GM13976 (cell line): ENCODE measurements at regions not wholly inside any gene's neighbourhood (a gene's known extent, or its start where the extent isn't known, plus 50 kb on each side); places are given as distances from the start of the nearest gene placed in this dataset.
"Not testable (repeated sequence)": the region's sequence is repeated elsewhere in the genome, so short reads cannot be mapped to it uniquely, and the experiment has no call there.

Experiments used
- DNase-seq: peaks from one replicate; pipeline ENCODE4 v3.0.0; 2012; ENCODE audit warnings: low spot score
- CTCF ChIP-seq: IDR thresholded peaks from 2 replicates; pipeline ENCODE4 v1.5.1; 2012; ENCODE audit warnings: borderline replicate concordance, mild to moderate bottlenecking; ENCODE audit not compliant: insufficient read depth; ENCODE audit errors: extremely low read depth, missing control alignments, control extremely low read depth
- in situ Hi-C: fragments of 300-500 bp; cut with MboI; formaldehyde crosslinking; loops from one replicate; pipeline ENCODE4 v1.12.0; 2022; ENCODE audit warnings: low sequenced_read_pairs, mixed read lengths, inconsistent platforms; ENCODE audit not compliant: unreplicated experiment

DNA sequence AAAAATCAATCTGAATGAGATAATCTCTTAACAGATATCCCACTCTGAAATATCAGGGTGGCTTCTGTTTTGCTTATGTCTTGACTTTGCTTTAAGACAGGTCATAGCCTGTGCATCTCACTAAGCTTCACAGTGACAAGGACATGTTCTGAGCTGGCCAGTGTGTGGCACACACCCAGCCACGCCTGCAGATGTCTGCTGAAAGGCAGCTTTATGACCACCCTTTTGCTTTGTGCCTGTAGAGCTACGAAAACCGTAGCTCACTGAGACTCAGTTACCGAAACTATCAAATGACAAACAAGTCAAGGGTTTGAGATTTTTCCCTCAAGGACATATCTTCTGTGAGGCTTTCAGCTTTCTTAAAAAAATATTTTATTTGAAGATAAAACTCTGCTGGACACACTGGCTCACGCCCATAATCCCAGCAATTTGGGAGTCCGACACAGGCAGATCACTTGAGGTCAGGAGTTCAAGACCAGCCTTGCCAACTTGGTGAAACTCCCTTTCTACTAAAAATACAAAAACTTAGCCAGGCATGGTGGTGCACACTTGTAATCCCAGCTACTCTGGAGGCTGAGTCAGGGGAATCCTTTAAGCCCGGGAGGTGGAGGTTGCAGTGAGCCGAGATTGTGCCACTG is 233.2 kb downstream of the SPATA31A1 start:
- no peak for DNase-seq
- no peak for TF ChIP-seq CTCF
- in situ Hi-C loops: no loop called here

DNA sequence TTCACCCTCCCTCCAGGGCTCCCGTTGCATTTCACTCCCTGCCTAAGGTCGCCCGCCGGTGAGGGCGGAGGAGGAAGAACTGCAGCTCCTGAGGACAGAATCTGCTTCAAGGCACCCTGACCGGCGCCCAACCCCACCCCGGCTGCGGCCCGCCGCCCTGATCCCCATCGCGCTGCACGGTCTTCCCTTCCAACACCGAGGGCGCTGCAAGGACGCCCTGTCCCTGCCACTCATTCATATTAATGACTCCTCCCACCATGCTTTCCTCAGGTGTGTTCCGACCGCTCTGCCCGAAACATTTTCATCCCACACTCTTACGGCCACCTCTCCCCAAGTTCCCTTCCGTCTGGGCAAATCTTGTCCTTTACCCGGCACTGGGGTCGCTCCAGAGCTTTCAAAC is 248.6 kb downstream of the SPATA31A1 start:
- in situ Hi-C loops, DNase-seq: not testable (repeated sequence)

- in situ Hi-C loops, DNase-seq: not testable (repeated sequence)
Observed at GRCh38 chr9:39611449-39612231, 256.2 kb downstream of the SPATA31A1 start.

DNA sequence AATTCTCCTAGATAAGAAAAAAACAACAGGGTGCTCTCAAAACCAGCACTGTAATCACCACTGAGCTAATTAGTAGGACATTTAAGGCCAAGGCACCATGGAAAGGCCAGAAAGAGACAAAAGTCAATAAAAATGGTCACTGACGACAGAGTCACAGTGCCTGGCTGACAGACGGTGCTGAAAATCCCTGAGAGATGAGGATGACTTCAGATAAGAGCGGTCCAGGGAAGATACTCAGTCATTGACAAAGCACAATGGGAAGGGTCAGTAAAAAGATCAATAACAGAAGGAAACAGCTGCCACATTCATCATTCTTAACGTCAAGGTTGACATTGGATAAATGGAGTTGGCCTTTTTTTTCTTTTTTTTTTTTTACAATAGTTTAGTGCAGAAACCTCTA is 261.0 kb downstream of the SPATA31A1 start:
- in situ Hi-C loops, DNase-seq: not testable (repeated sequence)

DNA sequence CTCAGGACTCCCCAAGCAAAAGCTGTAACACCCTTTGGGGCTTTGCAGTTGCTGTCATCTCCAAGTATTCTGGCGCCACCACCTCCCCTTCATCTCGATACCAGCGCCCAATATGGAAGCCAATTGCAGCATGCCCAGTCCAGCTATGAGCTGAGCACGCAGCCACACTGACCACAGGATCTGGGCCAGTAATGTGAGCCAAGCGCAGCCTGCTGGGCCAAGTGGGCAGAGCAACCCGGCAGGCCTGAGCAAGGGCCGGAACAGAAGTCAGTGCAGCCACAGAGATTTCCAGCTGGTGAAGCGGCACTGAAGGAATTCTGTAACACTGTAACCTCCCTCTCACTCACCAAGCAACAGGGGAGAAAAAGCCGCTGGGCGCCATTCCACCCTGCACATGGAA is 268.6 kb downstream of the SPATA31A1 start:
- DNase-seq, in situ Hi-C loops: not testable (repeated sequence)

- DNase-seq, in situ Hi-C loops: not testable (repeated sequence)
Observed at GRCh38 chr9:39632071-39632470, 276.6 kb downstream of the SPATA31A1 start.

- DNase-seq, in situ Hi-C loops: not testable (repeated sequence)
Observed at GRCh38 chr9:39649029-39649428, 293.6 kb downstream of the SPATA31A1 start.

DNA sequence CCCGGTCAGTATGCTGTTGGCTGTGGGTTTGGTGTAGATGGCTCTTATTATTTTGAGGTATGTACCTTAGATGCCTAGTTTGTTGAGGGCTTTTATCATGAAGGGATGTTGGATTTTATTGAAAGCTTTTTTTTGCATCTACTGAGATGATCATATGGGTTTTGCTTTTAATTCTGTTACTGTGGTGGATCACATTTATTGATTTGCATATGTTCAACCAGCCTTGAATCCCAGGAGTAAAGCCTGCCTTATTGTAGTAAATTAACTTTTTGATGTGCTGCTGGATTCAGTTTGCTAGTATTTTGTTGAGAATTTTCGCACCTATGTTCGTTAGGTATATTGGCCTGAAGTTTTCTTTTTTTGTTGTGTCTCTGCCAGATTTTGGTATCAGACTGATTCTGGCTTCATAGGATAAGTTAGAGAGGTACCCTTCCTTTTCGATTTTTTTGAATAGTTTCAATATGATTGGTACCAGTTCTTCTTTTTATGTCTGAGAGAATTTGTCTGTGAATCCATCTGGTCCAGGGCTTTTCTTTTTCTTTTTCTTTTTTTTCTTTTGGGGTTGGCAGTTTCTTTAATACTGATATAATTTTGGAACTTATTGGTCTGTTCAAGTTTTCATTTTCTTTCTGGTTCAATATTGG is 301.6 kb downstream of the SPATA31A1 start:
- in situ Hi-C loops, DNase-seq: not testable (repeated sequence)

DNA sequence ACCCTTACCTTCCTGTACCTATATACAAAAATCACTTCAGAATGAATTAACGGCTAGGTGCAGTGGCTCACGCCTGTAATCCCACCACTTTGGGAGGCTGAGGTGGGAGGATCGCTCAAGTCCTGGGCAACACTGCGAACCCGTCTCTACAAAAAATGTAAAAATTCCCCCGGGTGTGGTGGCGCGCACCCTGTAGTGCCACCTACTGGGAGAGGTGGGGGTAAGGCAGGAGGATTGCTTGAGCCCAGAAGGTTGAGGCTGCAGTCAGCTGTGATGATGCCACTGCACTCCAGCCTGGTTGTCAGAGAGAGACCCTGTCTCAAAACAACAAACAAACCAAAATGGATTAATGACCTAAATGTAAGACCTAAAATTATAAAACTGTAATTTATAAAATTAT is 307.6 kb downstream of the SPATA31A1 start:
- in situ Hi-C loops: not testable (repeated sequence)

GRCh38 chr9:39663713-39664112 is 308.2 kb downstream of the SPATA31A1 start:
- in situ Hi-C loops: not testable (repeated sequence)

More for the DNA sequence above, 307.6 kb downstream of the SPATA31A1 start:
- DNase-seq: not testable (repeated sequence)

DNA sequence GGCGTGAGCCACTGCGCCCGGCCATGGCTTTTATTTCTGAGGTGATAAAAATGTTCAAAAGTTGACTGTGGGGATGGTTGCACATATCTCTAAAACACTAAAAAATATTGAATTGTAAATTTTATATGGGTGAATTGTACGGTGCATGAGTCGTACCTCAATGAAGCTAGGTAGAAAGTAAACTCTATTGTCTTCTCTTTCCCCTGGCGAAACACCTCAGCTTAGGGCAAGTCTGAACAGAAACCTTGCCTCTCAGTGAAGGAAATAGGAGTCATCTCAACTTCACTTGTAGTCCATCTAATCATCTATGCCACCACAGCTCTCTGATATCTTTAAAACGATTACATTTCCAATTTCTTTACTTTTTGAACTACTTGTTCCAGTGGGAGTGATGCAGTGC is 309.6 kb downstream of the SPATA31A1 start:
- DNase-seq, in situ Hi-C loops: not testable (repeated sequence)

More at GRCh38 chr9:39663713-39664112, 308.2 kb downstream of the SPATA31A1 start:
- DNase-seq: not testable (repeated sequence)

- in situ Hi-C loops: not testable (repeated sequence)
Observed at GRCh38 chr9:39674437-39675210, 319.2 kb downstream of the SPATA31A1 start.

DNA sequence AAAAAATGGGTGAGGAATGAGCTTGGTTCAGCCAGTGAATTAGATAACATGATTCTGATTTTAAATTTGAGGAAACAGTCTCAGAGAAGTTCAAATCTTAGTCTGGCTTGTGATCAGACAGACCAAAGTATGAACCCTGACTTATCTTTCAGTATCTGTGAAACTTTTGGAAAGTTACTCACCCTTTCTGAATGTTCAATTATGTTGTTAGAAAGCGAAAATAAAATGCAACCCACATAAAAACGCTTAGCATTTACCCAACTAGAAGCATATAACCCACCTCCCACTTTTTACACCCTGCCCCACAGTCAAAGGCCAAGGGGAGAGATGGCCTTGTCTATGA is 319.7 kb downstream of the SPATA31A1 start:
- DNase-seq, in situ Hi-C loops: not testable (repeated sequence)

More at GRCh38 chr9:39674437-39675210, 319.2 kb downstream of the SPATA31A1 start:
- not testable (repeated sequence) for DNase-seq

GRCh38 chr9:39678534-39679263 is 323.2 kb downstream of the SPATA31A1 start:
- DNase-seq, in situ Hi-C loops: not testable (repeated sequence)

DNA sequence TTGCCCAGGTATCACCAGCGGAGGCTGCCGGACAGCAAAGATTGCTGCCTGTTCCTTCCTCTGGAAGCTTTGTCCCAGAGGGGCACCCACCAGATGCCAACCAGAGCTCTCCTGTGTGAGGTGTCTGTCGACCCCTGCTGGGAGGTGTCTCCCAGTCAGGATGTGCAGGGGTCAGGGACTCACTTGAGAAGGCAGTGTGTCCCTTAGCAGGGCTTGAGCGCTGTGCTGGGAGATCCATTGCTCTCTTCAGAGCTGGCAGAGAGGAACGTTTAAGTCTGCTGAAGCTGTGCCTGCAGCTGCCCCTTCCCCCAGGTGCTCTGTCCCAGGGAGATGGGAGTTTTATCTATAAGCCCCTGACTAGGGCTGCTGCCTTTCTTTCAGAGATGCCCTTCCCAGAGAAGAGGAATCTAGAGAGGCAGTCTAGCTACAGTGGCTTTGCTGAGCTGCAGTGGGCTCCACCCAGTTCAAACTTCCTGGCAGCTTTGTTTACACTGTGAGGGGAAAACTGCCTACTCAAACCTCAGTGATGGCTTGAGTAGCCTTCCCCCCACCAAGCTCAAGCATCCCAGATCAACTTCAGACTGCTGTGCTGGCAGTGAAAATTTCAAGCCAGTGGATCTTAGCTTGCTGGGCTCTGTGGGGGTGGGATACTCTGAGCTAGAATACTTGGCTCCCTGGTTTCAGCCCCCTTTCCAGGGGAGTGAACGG is 325.4 kb downstream of the SPATA31A1 start:
- DNase-seq, in situ Hi-C loops: not testable (repeated sequence)

DNA sequence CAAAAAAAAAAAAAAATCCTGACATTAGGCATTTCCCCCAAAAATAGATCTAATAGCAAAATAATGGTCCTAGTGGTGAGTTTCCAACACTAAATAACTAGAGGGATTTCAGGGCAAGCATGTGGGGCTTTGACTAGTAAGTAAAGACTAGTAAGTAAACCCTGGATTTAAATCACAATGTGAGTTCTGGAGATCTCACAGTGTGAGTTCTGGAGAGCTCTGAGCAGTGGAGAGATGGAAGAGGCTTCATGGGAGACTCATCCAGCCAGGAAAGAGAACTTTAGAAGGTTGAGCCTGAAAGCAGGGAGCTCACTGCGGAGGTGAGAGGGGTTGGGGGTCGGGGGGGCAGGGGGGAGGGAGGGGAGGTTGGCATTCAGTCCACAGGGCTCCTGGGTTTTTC is 373.4 kb downstream of the SPATA31A1 start:
- in situ Hi-C loops, DNase-seq: not testable (repeated sequence)
